HG02840 (cell line): ENCODE measurements at regions not wholly inside any gene's neighbourhood (a gene's known extent, or its start where the extent isn't known, plus 50 kb on each side); places are given as distances from the start of the nearest gene placed in this dataset.

Experiments used
- ATAC-seq: cut with Tn5 transposase; IDR thresholded peaks from one replicate; pipeline ENCODE4 v1.9.1; 2021; ENCODE audit warnings: mild to moderate bottlenecking, moderate library complexity, moderate number of reproducible peaks; ENCODE audit not compliant: unreplicated experiment, low FRiP score

- ATAC-seq, result no peak
Observed at GRCh38 chr13:99911965-99912566, 59.5 kb downstream of the ZIC5 start.

DNA sequence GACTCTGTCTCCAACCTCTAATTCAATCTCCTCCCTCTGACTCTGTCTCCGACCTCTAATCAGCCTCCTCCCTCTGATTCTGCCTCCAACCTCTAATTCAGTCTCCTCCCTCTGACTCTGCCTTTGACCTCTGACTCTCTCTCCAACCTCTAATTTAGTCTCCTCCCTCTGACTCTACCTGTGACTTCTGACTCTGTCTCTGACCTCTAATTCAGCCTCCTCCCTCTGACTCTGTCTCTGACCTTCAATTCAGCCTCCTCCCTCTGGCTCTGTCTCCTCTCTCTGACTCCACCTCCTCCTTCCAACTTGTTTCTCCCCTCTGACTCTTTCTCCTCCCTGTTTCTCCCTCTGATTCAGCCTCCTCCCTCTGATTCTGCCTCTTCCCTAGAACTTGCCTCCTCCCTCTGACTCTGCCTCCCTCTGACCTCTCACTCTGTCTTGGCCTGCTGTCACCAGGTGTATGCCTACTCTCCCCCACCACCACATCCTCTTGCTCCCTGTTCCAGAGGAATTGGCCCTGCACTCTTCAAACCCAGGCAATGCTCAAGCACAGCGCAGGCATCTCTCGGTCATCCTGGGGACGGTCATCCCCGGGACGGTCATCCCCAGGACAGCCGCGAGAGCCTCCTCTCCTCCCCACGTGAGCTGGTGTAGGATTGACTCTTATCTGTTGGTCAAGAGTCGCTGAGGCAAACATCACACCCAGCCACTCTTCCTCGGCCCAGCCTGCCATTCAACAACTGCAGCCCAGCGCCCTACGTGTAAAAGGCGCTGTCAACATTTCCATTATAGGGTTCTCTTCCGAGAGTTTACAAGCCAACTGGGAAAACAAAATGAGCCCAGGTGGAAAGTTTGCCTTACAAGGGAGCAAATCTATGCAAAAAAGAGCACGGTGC, 60.2 kb downstream of the ZIC5 start:
- ATAC-seq, result no peak

GRCh38 chr13:99909836-99910619, 61.5 kb downstream of the ZIC5 start:
- no peak for ATAC-seq

DNA sequence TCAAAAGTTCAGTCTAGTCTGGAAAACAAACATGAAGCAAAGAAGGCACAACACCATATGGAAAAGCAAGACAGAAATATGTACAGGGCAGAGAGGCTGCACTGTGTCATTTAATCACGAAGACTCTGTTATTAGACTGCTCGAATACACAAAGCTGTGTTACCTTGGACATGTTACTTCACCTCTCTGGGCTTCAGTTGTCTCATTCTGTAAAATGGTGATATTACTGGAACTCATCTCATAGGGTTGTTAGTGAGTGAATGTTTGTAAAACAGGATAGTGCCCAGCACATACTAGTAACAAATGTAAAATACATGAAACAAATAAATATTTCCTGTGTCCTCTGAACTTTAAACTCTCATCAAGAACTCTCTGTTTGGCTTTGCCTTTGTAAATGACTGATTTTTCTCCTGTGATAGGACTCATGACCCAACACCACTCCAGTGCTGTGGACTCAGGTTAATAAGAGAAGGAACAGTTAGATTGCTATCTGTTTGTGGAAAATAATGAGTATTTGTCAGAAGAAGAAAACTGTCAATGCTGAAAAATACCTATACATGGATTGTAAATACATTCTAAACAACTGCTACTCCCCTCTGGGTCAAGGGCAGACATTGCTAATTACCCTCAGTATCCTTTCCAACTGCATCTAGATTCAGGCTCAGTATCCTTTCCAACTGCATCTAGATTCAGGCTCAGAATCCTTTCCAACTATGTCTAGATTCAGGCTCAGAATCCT, 62.3 kb downstream of the ZIC5 start:
- no peak for ATAC-seq

- no peak for ATAC-seq
Observed at GRCh38 chr13:99908140-99908803, 63.3 kb downstream of the ZIC5 start.

GRCh38 chr13:99907627-99908026, 63.9 kb downstream of the ZIC5 start:
- no peak for ATAC-seq

- no peak for ATAC-seq
Observed at GRCh38 chr13:99907038-99907437, 64.5 kb downstream of the ZIC5 start.

DNA sequence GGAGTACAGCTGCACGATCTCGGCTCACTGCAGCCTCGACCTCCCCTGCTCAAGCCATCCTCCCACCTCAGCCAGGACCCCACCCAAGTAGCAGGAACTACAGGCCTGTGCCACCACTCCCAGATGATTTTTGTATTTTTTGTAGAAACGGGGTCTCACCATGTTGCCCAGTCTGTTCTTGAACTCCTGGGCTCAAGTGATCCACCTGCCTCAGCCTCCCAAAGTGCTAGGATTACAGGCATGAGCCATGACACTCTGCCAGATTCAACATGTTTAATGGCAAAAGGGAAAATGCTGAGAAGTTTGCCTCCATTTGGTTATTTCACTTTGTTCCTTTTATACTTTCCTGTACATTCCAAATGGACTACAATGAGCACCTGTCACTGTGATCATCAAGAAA, 65.8 kb downstream of the ZIC5 start:
- no peak for ATAC-seq

GRCh38 chr13:99905224-99905623, 66.3 kb downstream of the ZIC5 start:
- ATAC-seq, result no peak

- no peak for ATAC-seq
Observed at GRCh38 chr13:99903140-99903539, 68.4 kb downstream of the ZIC5 start.

DNA sequence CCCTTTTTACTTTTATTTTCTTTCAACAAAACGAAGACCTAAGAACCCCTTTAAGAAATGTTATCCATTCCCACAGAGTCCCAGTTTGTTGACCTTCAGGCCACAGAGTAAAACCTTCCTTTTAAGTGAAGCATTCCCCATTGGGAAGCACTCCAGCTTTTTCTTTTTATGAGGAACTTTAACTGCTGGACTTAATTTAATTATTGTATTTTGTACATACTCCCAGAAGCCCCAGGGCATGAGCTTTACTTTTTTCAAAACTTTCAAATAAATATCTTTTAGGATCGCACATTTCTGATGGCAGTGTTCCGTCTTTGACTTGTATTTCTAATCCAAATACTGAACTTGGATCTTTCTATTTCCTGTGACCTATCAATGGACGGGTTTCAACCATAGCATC, 68.9 kb downstream of the ZIC5 start:
- ATAC-seq, result no peak

DNA sequence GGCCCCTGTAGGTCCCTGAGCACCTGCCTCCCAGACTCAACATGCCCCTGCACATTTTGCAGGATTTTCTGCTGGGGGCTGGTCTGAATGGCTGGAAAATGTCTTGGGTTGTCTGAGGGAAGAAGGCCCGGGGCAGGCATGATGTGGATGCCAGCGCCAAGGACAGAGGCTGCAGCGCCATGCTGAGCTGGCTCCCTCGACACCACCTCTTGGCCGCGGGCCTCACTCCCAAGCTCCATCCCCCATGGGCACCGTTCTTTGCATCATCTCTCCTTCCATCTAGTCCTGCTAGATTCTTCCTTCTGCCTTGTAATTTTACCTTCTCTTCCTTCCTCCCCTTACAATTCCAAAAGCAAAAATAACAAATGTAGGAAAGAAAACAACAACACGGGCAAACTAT, 70.6 kb downstream of the ZIC5 start:
- no peak for ATAC-seq

DNA sequence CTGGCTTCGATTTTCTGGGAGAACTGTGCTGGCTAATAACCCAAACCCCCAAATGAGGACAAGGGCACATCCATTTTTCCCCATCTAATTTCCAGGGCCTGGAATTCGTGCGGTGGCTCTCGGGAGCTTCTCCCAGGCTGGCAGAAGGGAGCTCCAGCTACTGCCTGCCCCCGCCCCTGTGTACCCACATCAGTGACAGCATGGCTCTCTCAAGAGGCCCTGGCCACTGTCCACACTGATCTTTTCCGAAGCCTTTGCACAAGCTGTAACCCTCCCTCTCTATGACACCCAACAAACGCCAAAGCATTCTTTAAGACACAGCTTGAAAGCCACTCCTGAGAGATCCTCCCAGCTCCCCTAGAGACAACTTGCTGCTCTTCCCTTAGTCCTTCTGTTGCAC, 73.1 kb downstream of the ZIC5 start:
- no peak for ATAC-seq

GRCh38 chr13:99897076-99897440, 74.5 kb downstream of the ZIC5 start:
- ATAC-seq, result no peak

- no peak for ATAC-seq
Observed at GRCh38 chr13:99896369-99897075, 75.0 kb downstream of the ZIC5 start.

- no peak for ATAC-seq
Observed at GRCh38 chr13:99895444-99896368, 75.9 kb downstream of the ZIC5 start.

GRCh38 chr13:99894840-99895443, 76.6 kb downstream of the ZIC5 start:
- no peak for ATAC-seq
